ENCODE measurements at regions not wholly inside any gene's neighbourhood (a gene's known extent, or its start where the extent isn't known, plus 50 kb on each side); places are given as distances from the start of the nearest gene placed in this dataset.
"Not testable (repeated sequence)": the region's sequence is repeated elsewhere in the genome, so short reads cannot be mapped to it uniquely, and the experiment has no call there.

DNA sequence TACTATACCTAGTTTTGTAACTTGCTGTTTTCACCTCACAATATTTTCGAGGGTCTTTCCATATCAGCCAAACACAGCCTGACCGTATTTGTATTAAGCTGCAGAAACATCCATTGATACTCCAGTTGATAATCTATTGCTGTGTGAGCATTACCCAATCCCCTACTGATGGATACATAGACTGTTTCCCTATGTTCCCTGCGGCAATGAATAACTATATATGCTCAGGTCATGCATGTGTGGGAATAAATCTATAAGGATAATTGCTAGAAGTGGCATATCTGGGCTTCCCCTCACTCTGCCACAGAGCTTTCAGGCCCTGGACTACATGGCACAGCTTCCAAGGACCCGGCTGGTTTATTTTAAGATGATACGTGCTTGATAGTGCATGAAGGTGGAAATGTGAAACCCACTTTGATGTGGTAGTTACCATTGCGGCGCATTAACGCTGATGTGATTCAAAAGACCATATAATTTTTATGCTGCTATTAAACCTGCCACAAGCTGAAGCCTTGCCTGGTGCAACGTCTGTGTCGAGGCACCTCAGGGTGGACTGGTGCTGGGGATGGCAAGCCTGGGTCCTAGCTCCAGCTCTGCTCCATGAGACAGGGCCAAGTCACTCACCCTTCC is 81.4 kb upstream of the KCNK12 start:
- no peak for DNase-seq (ENCODE audit: low spot score)

DNA sequence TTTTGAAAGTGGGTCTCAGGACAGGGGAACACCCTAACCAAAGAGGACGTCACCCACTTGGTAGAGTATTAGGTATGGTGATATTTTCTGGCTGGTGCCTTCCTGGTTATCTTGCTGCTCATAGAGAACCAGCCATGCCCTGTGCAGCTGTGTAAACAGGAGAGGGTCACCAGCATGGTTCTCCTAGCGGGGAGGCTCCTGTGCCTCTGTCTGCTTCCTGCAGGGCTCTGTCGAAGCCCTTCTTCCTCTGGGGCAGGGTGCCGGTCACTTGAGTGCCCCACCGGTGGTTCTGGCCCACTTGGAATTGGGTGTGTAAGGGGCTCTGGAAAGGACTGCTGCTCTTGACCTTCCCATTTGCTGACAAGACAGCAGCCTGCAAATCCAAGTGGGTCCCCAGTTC is 80.5 kb upstream of the KCNK12 start:
- no peak for DNase-seq (ENCODE audit: low spot score)

DNA sequence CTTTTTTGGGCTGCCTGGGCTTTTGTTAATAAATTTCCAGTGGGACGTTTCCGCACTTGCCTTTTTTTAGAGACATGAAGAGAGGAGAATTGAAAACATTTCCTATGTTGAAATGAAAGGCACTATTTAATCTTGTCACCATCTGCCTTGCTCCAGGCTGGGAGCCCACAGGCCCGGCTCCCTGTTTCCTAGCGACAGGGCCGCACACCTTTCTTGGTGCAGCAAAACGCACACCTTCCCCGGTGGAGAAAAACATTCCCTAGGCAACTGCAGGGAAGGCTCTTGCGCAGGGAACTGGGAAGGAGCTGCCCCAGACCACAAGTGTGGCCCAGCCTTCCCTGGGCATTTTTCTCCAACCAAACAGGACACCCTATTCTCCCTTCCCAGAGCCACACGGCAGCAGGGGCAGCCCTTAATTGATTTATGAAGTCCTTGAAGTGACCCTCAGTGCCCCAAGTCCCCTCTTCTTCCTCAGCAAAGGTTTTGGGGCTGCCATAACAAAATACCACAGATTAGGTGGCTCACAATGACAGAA is 79.3 kb upstream of the KCNK12 start:
- DNase-seq (ENCODE audit: low spot score), result no peak

DNA sequence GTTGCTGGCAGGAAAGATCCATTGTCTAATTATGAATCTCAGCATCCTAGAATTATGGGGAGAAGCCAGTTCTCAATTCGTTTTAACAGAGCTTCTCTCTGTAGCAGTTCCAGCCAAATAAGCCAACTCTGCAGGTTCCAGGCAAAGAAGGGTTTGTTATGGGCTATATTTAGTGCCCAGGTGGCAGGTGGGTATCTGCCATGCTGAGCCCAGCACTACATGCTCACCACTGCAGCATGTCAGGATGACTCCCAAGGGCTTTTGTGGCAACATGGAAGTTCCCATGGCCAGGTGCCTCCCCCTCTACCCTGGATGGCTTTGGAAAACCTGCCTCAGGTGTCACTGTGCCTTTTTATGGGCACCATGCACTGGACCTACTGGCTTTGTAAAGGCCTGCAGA is 74.5 kb upstream of the KCNK12 start:
- no peak for DNase-seq (ENCODE audit: low spot score)

DNA sequence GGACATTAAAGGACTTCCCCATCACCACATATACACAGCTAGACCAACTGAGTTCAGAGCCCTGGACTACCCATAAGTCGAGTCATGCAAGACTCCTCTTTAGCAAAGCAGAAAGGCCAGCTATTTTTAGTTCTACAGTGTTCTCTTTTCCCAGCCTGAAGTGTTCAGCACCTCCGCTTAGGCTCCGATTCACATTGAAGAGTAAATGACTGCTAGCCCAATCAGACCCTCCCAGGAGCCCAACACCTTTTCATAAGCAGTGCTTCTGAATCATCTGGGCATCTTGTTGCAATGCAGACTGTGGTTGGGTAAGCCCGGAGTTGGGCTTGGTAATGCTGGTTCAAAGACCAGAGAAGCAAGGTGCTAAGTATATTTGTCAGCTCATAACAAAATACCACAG is 73.6 kb upstream of the KCNK12 start:
- no peak for DNase-seq (ENCODE audit: low spot score)

DNA sequence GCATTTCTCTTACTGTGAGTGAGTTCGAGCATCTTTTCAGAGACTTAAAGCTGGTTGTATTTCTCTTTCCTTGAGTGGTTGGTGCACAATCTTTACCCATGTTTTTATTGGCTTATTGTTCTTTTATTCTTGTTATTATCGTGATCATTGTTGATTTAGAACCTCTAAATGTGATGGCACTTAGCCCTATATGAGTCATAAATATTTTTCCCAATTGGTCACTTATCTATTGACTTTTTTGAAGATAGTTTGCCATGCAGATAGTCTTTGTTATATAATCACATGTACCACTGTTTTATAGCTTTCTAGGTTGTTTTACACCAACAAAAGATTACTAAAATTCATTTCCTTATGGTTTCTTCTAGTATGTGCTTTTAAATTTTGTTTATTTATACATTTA is 70.6 kb upstream of the KCNK12 start:
- no peak for DNase-seq (ENCODE audit: low spot score)

DNA sequence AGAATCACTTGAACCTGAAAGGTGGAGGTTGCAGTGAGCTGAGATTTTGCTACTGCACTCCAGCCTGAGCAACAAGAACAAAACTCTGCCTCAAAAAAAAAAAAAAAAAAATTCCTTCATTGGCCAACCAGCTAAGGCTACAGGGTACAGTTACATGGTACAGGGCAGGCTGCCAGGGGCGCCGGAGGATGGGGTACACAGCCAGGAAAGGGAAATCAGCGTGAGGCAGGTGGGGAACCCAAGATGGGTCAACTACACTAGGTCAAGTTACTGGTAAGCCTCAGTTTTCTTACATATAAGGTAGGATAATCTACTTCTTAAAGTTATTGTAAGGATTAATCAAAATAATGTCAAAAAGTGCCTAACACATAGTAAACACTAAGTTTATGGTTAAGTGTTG is 69.6 kb upstream of the KCNK12 start:
- DNase-seq (ENCODE audit: low spot score), result no peak

DNA sequence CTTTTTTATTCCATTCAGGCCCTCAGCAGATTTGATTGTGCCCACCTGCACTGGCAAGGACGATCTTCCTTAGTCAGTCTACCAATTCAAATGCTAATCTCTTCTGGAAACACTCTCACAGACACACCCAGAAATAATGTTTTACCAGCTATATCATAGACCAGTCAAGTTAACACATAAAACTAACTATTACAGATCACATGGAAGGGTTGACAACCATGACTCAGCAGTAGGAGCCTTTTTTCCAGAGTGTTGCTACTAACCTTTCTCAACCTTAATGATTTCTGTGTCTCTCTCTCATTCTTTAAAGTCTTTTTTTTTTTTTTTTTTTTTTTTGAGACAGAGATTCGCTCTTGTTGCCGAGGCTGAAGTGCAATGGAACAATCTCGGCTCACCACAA is 68.7 kb upstream of the KCNK12 start:
- no peak for DNase-seq (ENCODE audit: low spot score)

DNA sequence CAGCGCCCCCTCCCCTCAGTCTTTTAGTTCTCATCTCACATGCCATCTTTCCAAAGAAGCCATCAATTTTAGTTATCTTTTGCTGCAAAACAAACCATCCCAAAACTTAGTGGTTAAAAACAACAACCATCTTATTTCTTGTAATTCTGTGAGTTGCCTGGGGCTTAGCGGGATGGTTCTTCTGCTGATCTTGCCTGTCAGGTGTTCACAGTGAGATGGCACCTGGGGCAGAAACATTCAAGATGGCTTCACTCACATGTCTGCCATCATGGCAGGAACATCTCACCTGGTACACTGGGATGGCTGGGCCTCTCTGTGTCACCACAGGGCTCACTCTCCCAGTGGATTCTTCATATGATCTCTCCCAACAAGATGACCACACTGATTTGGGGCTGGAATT is 67.6 kb upstream of the KCNK12 start:
- no peak for DNase-seq (ENCODE audit: low spot score)

DNA sequence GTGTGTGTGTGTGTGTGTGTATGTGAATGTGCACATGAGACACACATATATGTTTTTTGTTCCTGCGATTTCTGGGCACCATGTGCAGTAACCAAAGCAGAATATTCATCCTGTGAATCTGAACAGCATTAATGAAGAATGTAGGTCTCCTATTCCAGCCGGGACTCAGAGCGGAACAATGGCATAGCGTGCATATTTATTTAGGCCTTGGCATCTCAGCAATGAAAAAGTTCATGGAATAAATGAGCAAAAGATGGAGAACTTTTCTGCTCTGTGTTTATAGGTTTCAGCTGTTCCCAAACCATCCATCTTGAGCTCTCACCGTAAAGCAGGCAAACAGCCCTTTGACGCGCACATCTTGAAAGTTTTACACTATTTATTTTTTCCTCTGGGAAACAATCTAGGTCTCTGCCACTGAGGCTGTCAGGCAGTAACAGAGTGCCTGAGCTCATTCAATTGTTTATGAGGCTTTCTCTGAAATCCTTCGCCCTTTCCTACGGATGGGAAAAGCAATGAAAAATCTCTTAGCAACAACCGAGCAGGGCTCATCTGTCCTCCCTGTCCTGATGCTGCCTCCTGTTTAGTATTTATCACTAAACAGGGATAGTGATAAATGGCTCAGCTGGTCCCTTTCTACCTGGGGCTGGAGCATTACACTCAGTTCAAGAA is 65.9 kb upstream of the KCNK12 start:
- no peak for DNase-seq (ENCODE audit: low spot score)

DNA sequence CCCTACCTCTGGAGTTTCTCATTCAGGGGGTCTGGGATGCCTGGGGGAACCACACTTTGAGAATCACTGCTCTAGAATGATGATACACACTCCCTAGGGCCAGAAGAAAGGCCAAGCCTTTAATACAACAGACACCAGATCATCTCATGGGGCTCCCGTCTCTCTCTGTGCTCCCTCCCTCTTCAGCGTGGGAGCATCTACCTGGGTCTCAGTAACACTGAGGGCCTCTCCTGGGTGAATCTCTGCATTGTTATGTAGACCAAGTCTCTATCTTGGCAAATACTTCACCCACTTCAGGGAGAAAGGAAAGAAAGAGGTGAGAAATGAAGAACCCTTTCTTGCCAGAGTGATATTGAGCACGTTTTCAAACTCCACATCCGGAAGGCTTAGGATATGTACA is 65.4 kb upstream of the KCNK12 start:
- no peak for DNase-seq (ENCODE audit: low spot score)

DNA sequence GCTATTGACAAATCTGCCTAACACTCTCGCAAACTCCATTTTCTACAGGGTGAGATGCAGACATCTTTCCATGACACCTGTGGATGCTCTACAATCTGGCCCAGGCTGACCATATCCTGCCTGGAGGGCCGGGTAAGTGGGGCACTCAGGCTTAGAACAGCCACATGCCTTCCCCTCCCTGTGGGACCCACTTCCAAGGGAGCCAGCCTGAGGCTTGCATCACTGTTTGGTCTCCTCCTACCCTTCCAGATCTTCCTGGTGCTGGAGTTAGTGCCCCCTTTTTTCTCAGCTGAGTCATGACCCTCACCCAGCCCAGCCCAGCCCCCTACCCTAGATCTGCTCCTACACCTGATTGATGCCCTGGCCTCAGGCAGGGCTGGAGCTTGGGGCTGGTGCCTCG is 62.0 kb upstream of the KCNK12 start:
- DNase-seq (ENCODE audit: low spot score), result no peak

DNA sequence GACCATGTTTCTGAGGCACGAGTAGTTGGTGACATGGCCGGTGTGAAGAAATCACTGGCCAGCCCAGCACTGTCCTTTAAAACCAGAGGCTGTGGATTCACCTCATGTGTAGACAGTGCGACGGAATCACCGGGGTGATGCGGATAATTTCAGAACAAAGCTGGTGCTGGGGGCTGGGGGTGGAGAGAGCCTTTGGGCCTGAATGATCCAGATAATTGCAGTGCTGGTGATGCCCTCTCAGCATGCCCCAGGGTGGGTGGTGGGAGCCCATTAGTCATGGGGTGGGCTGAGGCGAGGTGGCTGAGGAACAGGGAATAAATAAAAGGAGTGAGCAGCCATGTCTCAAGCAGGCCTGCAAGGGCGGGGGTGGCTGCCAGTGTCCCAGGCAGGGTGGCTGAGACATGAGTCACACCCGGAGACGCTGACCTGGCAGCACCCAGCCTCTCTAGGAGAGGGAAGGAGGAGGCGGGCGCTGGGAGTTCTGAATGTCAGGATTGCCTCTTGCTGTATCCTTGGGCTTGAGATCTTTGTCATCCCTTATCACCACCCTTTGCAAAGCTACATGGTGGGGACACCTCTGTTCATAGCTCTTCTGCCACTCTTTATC is 61.1 kb upstream of the KCNK12 start:
- peak; percentile 96 for DNase-seq (ENCODE audit: low spot score)

DNA sequence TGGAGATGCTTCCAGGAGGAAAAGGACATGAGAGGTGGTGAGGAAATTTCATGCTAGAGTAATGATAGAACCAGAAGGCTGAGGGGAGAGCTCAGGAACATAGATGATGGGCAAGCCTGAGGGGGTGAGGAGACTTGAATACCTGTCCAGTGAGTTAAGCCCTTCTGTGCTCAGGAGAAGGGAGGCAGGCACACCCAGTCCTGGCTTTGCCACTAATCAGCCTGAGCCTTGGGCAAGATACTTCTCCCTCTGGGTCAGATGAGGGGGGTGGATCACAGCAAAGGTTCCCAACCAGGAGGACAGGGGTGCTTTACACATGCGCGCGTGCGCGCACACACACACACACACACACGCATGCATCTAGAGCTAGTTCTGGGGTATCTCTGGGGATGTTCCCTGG is 60.5 kb upstream of the KCNK12 start:
- no peak for DNase-seq (ENCODE audit: low spot score)

DNA sequence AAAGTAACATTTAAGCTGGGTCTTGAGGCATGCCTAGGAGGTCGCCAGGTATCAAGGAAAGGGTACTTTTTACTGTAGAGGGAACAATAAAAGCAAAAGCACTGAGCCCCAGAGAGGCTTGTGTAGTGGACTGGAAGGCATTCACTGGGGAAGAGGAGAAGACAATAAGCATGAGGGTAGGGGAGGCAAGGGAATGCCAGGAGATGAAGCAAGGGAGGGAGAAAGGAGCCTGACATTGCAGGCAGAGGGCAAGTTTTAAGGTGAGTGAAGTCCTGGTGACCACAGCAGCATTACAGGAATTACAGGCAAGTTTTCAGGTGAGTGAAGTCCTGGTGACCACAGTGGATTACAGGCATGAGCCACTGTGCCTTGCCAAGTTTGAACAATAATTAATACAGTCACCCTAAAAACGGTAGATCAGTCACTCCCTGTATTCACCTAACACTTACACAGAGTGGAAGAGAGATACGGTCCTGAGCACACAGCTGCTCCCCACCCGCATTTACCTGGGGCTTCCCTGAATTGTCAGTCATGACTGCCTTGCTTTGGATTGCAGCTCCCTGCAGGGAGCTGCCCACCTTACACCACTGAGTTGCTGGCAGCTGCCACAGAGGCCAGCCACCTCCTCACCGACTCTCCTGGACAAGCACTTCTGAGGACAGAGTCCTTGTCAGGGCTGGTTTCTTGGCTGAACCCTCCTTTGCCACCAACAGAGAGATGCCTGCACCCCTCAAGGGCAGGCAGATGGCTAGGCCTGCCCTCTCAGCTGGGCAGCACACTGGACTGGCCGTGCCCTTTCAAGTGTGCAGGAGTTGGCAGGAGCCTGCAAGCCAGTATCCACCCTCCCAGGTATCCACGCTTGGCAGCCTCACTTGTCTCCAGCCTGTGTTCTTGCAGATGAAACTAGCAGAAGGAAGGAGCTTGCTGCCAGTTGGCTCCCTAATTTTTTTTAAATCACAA is 59.0 kb upstream of the KCNK12 start:
- DNase-seq (ENCODE audit: low spot score), result no peak

DNA sequence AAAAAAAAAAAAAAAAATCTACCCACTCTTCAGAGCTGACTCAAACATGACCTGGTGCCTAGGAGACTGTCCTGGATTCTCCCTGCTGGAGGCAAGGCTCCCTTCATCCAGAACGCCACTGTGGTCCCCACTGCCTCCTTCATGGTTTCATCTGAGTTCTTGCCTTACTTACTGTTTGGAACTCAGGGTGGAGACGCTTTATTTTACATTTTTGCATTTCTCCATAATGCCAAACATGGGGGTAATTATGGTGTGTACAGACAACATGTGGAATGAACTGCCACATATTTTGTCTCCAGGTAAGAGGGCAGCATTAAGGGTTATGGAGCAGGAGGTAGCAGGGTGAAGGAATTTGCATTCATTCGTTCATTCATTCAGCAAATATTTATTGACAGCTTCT is 58.1 kb upstream of the KCNK12 start:
- DNase-seq (ENCODE audit: low spot score), result no peak

DNA sequence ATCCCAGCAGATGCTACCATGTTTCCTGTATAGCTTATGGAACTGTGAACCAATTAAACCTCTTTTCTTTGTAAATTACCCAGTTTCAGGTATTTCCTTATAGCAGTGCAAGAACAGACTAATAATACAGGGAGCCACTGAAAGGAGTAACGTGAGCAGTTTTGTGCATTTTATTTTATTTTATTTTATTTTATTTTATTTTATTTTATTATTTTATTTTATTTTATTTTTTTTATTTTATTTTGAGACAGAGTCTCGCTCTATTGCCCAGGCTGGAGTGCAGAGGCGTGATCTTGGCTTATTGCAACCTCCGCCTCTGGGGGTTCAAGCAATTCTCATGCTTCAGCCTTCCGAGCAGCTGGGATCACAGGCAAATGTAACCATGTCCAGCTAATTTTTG is 55.9 kb upstream of the KCNK12 start:
- DNase-seq (ENCODE audit: low spot score), result no peak

DNA sequence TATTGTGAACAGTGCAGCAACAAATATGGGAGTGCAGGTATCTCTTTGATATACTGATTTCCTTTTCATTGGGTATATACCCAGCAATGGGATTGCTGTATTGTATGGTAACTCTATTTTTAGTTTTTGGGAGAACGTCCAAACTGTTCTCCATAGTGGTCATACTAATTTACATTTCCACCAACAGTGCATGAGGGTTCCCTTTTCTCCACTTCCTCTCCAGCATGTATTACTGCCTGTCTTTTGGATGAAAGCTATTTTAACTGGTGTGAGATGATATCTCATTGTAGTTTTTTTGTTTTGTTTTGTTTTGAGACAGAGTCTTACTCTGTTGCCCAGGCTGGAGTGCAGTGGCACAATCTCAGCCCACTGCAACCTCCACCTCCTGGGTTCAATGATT is 52.4 kb upstream of the KCNK12 start:
- DNase-seq (ENCODE audit: low spot score), result not testable (repeated sequence)

DNA sequence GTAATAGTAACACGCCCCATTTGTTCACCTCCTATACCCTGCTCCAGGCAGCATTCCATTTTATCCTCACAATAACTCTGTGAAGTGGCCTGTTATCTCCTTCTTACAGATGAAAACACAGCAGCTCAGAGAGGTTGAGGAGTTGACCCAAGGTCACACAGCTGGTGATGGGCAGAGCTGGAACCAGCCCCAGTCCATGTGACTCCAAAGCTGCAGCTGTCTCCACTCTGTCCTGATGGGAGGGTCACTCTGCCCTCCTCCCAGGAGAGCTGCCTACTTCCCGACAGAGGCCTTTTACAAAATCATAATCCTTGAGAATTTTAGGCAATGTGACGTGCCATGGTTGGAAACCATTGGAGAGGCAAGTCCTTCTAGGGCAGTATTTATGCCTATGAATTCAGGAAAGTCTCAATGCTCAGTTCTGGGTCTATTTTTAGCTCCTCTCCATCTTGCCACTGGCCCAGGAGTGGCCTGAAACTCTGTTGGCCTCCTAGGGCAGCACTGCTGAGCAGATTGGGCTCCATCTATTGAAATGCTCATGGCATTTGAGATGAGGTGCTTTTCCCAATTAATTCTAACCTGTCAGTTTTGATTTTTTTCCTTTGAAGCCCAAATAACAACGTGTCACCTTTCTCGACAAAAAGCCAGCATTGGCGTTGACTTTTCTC is 50.1 kb upstream of the KCNK12 start:
- no peak for DNase-seq (ENCODE audit: low spot score)

Measured in AG20443 (cell line).